ENCODE measurements at regions not wholly inside any gene's neighbourhood (a gene's known extent, or its start where the extent isn't known, plus 50 kb on each side); places are given as distances from the start of the nearest gene placed in this dataset.
"Not testable (repeated sequence)": the region's sequence is repeated elsewhere in the genome, so short reads cannot be mapped to it uniquely, and the experiment has no call there.

DNA sequence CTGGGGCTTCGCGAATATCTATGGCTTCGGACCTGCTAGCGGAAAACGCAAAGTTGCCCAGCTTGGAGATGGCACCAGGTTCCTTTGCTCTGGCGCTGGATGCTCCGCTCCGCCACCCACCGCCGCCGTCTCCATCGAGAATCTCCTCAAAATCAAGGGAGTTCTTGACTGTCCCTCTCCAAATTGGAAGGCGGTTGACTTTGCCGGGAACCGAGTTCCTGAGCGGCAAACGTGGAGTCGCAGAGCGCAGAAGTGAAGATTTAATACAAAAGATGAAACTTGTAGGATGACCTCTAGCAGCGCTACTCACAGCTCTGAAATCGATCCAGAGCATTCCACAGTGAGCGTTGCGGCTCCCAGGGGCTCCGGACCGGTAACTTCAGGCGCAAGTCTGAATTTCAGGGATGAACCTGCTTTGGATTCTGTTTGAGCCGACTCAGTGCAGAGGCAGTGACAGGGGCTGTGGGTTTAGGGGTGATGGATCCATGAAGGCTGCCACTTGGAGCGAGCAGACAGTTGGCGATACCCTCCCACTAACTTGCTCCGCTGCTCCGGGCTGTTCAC is 1641.5 kb upstream of the C9orf72 start:
- Mint-ChIP-seq H3K27ac (no peak overlapping the region), H3K4me1 (peaks cover 9% of the 10 kb centered on the region), H3K36me3 (no peaks in the 10 kb centered on the region), H3K27me3 (peaks cover 42% of the 10 kb centered on the region), H3K4me3 (no peak overlapping the region), H3K9me3 (no peaks in the 10 kb centered on the region)
- no peak for DNase-seq
- CTCF ChIA-PET: interaction anchor here (0.7 kb wide), 1 partner anchor 1483 kb away, joined by 3 read pairs; no protein-coding TSS in a partner anchor

DNA sequence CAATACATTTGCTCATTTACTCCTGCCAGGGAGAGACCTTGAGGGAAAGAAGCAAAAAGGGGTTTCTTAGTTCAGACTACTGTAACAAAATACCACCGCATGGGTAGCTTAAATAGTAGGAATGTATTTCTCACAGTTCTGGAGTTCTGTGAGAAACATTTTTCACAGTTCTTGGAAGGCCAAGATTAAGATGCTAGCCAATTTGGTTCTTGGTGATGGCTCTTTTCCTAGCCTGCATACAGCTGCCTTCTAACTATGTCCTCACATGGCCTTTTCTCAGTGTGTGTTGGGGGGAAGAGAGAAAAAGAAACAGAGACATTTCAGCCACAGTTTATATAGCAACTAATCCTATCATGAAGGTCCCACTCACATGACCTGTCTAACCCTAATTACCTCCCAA is 1644.7 kb upstream of the C9orf72 start:
- H3K4me3 Mint-ChIP-seq: no peak overlapping the region
- H3K36me3 Mint-ChIP-seq: no peaks in the 10 kb centered on the region
- CTCF ChIA-PET: no interaction called here
- peaks cover 3% of the 10 kb centered on the region for H3K4me1 Mint-ChIP-seq
- H3K27ac Mint-ChIP-seq: no peak overlapping the region
- no peaks in the 10 kb centered on the region for H3K9me3 Mint-ChIP-seq
- no peak for DNase-seq
- H3K27me3 Mint-ChIP-seq: peaks cover 24% of the 10 kb centered on the region

- H3K9me3 Mint-ChIP-seq: no peaks in the 10 kb centered on the region
- no peak for DNase-seq
- no peaks in the 10 kb centered on the region for H3K27me3 Mint-ChIP-seq
- no peak overlapping the region for H3K27ac Mint-ChIP-seq
- no peaks in the 10 kb centered on the region for H3K36me3 Mint-ChIP-seq
- CTCF ChIA-PET: no interaction called here
- no peaks in the 10 kb centered on the region for H3K4me1 Mint-ChIP-seq
- H3K4me3 Mint-ChIP-seq: no peak overlapping the region
These were observed 1647.4 kb upstream of the C9orf72 start for GRCh38 chr9:29220596-29221251.

- no peak overlapping the region for H3K4me3 Mint-ChIP-seq
- H3K27me3 Mint-ChIP-seq: no peaks in the 10 kb centered on the region
- no peaks in the 10 kb centered on the region for H3K36me3 Mint-ChIP-seq
- no peak for DNase-seq
- no peaks in the 10 kb centered on the region for H3K4me1 Mint-ChIP-seq
- no peaks in the 10 kb centered on the region for H3K9me3 Mint-ChIP-seq
- no peak overlapping the region for H3K27ac Mint-ChIP-seq
- CTCF ChIA-PET: no interaction called here
These were observed 1655.3 kb upstream of the C9orf72 start for GRCh38 chr9:29228558-29228957.

DNA sequence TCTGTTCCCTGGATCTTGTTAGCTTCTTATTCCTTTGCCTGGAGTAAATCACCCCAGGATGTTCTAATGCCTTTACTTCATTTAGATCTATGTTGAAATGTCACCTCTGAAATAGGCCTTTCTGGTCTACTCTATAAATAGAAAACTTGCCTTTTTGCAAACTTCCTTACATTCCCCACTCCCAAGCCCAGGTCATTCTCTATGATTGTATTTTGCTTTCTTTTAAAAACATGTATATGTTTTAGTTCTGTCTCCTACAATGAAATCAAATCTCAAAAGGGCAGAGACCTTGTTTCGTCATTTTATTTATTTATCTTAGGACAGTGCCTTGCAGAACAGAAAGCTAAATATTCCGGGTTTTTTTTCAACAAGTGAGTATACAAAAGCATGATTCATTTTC is 1657.7 kb upstream of the C9orf72 start:
- H3K27ac Mint-ChIP-seq: no peak overlapping the region
- H3K27me3 Mint-ChIP-seq: no peaks in the 10 kb centered on the region
- H3K9me3 Mint-ChIP-seq: no peaks in the 10 kb centered on the region
- no peak overlapping the region for H3K4me3 Mint-ChIP-seq
- no peak for DNase-seq
- CTCF ChIA-PET: no interaction called here
- H3K4me1 Mint-ChIP-seq: no peaks in the 10 kb centered on the region
- no peaks in the 10 kb centered on the region for H3K36me3 Mint-ChIP-seq

DNA sequence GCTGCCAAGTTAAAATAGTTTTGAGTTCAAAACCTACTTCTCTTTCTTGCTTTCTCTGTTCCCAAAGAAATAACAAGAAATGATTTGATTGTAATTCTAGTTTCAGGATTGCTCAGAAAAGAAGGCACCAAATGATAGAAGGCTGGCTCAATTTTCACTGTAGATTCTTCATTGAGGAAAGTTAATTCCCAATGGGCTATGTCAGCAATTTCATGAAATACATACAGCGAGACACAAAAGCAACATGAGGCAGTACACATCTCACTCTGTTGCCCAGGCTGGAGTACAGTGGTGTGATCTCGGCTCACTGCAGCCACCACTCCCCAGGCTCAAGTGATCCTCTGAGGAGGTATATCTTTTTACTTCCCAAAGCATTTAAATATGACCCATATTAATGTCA is 1659.9 kb upstream of the C9orf72 start:
- H3K27ac Mint-ChIP-seq: no peak overlapping the region
- no peak overlapping the region for H3K4me3 Mint-ChIP-seq
- H3K9me3 Mint-ChIP-seq: no peaks in the 10 kb centered on the region
- no peak for DNase-seq
- CTCF ChIA-PET: no interaction called here
- H3K4me1 Mint-ChIP-seq: no peaks in the 10 kb centered on the region
- no peaks in the 10 kb centered on the region for H3K36me3 Mint-ChIP-seq
- no peaks in the 10 kb centered on the region for H3K27me3 Mint-ChIP-seq

- CTCF ChIA-PET: no interaction called here
- H3K9me3 Mint-ChIP-seq: no peaks in the 10 kb centered on the region
- no peak overlapping the region for H3K27ac Mint-ChIP-seq
- H3K27me3 Mint-ChIP-seq: no peaks in the 10 kb centered on the region
- no peaks in the 10 kb centered on the region for H3K36me3 Mint-ChIP-seq
- DNase-seq: no peak
- H3K4me3 Mint-ChIP-seq: no peak overlapping the region
- no peaks in the 10 kb centered on the region for H3K4me1 Mint-ChIP-seq
These were observed 1668.0 kb upstream of the C9orf72 start for GRCh38 chr9:29241320-29241719.

- Mint-ChIP-seq H3K4me3 (no peak overlapping the region), H3K4me1 (no peaks in the 10 kb centered on the region), H3K27me3 (no peaks in the 10 kb centered on the region), H3K9me3 (no peaks in the 10 kb centered on the region), H3K27ac (no peak overlapping the region), H3K36me3 (no peaks in the 10 kb centered on the region)
- CTCF ChIA-PET: no interaction called here
- DNase-seq: no peak
These were observed 1672.1 kb upstream of the C9orf72 start for GRCh38 chr9:29245351-29245750.

DNA sequence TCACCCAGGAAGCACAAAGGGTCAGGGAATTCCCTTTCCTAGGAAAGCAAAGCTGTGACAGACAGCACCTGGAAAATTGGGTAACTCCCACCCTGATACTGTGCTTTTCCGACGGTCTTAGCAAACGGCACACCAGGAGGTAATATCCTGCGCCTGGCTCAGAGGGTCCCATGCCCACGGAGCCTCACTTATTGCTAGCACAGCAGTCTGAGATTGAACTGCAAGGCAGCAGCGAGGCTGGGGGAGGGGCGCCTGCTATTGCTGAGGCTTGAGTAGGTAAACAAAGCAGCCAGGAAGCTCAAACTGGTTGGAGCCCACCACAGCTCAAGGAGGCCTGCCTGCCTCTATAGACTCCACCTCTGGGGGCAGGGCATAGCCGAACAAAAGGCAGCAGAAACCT is 1697.1 kb upstream of the C9orf72 start:
- DNase-seq, H3K27ac Mint-ChIP-seq, CTCF ChIA-PET, H3K9me3 Mint-ChIP-seq, H3K4me3 Mint-ChIP-seq, H3K4me1 Mint-ChIP-seq, H3K27me3 Mint-ChIP-seq, H3K36me3 Mint-ChIP-seq: not testable (repeated sequence)

DNA sequence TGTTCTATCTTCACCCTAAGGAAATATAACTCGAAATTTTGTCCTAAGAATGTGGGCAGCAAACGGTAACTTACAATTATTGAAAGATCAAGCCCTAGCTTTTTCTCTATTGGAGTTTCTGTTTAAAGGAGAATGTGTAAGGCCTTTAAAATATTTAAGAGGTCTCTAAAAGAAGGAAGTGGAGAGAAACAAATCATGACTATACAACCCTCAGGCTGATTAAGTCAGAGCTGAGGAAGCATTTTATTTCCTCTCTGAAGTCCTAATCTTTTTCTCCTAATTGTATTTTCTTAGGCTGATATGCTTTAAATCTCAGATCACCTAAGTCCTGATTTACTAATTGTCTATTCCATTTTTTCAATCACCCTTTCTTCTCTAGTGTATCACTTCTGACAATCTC is 1708.8 kb upstream of the C9orf72 start:
- no peaks in the 10 kb centered on the region for H3K36me3 Mint-ChIP-seq
- CTCF ChIA-PET: no interaction called here
- no peaks in the 10 kb centered on the region for H3K4me1 Mint-ChIP-seq
- no peak for DNase-seq
- H3K9me3 Mint-ChIP-seq: no peaks in the 10 kb centered on the region
- no peaks in the 10 kb centered on the region for H3K27me3 Mint-ChIP-seq
- no peak overlapping the region for H3K27ac Mint-ChIP-seq
- no peak overlapping the region for H3K4me3 Mint-ChIP-seq

- H3K4me1 Mint-ChIP-seq: no peaks in the 10 kb centered on the region
These were observed 1712.5 kb upstream of the C9orf72 start for GRCh38 chr9:29285818-29286217.

GRCh38 chr9:29289365-29289764 is 1716.1 kb upstream of the C9orf72 start:
- Mint-ChIP-seq H3K27me3 (no peaks in the 10 kb centered on the region), H3K4me1 (no peaks in the 10 kb centered on the region), H3K9me3 (peaks cover 5% of the 10 kb centered on the region), H3K36me3 (no peaks in the 10 kb centered on the region), H3K4me3 (no peak overlapping the region), H3K27ac (no peak overlapping the region)
- CTCF ChIA-PET: no interaction called here
- DNase-seq: no peak

More at GRCh38 chr9:29285818-29286217, 1712.5 kb upstream of the C9orf72 start:
- H3K27me3 Mint-ChIP-seq: no peaks in the 10 kb centered on the region
- no peak overlapping the region for H3K27ac Mint-ChIP-seq
- H3K9me3 Mint-ChIP-seq: no peaks in the 10 kb centered on the region
- no peak for DNase-seq
- CTCF ChIA-PET: no interaction called here
- H3K4me3 Mint-ChIP-seq: no peak overlapping the region
- no peaks in the 10 kb centered on the region for H3K36me3 Mint-ChIP-seq

GRCh38 chr9:29290516-29290915 is 1717.2 kb upstream of the C9orf72 start:
- CTCF ChIA-PET: no interaction called here
- DNase-seq: no peak
- H3K27ac Mint-ChIP-seq: no peak overlapping the region
- H3K4me3 Mint-ChIP-seq: no peak overlapping the region
- H3K9me3 Mint-ChIP-seq: peaks cover 6% of the 10 kb centered on the region
- no peaks in the 10 kb centered on the region for H3K36me3 Mint-ChIP-seq
- H3K4me1 Mint-ChIP-seq: no peaks in the 10 kb centered on the region
- H3K27me3 Mint-ChIP-seq: no peaks in the 10 kb centered on the region

- H3K27ac Mint-ChIP-seq: no peak overlapping the region
- DNase-seq: no peak
- CTCF ChIA-PET: no interaction called here
- no peaks in the 10 kb centered on the region for H3K36me3 Mint-ChIP-seq
- H3K9me3 Mint-ChIP-seq: peaks cover 6% of the 10 kb centered on the region
- H3K27me3 Mint-ChIP-seq: no peaks in the 10 kb centered on the region
- H3K4me1 Mint-ChIP-seq: no peaks in the 10 kb centered on the region
- no peak overlapping the region for H3K4me3 Mint-ChIP-seq
These were observed 1724.3 kb upstream of the C9orf72 start for GRCh38 chr9:29297592-29297991.

- H3K4me3 Mint-ChIP-seq: no peak overlapping the region
- H3K4me1 Mint-ChIP-seq: no peaks in the 10 kb centered on the region
- DNase-seq: no peak
- H3K27ac Mint-ChIP-seq: no peak overlapping the region
- H3K27me3 Mint-ChIP-seq: no peaks in the 10 kb centered on the region
- CTCF ChIA-PET: no interaction called here
- no peaks in the 10 kb centered on the region for H3K36me3 Mint-ChIP-seq
- H3K9me3 Mint-ChIP-seq: no peaks in the 10 kb centered on the region
These were observed 1737.9 kb upstream of the C9orf72 start for GRCh38 chr9:29311221-29311620.

All from activated naive CD4-positive, alpha-beta T cell treated with anti-CD3 and anti-CD28 coated beads, Interleukin-2, amount 10 ng/mL, durations not matched to agents 7 days and 5 days (primary cell).